HCT116 (cell line): ENCODE measurements at regions not wholly inside any gene's neighbourhood (a gene's known extent, or its start where the extent isn't known, plus 50 kb on each side); places are given as distances from the start of the nearest gene placed in this dataset.

ENCODE experiments used
- ATAC-seq: fragments of 200-7000 bp; cut with Tn5 transposase; 2 replicates; pipeline ENCODE4 v1.9.1; 2020; ENCODE audit warnings: mild to moderate bottlenecking, moderate library complexity
- BruUV-seq: library from RNA; stranded (reverse); fragments of 400-500 nt; replicated peaks from 2 replicates; lab custom pipeline; 2021; lab: Mats Ljungman, UMichigan
- CTCF ChIA-PET: fragments of 300-600 bp; sonication (Branson Sonifier 250); formaldehyde crosslinking; loops from one replicate; lab custom pipeline; 2021; ENCODE audit warnings: antibody characterized with exemption; lab: Charles Lee
- POLR2A ChIA-PET: fragments of 300-600, 350-600 bp; sonication (Branson Sonifier 250); formaldehyde crosslinking; loops from one replicate; lab custom pipeline; 2021; ENCODE audit warnings: antibody characterized with exemption; lab: Charles Lee
- RAD21 ChIA-PET, 2 experiments: fragments of 300-600 bp; sonication (Branson Sonifier 250); formaldehyde crosslinking; loops; one replicate each; lab custom pipeline; 2023; ENCODE audit warnings: low total read pairs in 2 of 2; ENCODE audit not compliant: uncharacterized antibody in 2 of 2, unreplicated experiment in 2 of 2, low non-redundant PET in 1 of 2; lab: Charles Lee
- DNase-seq: peaks from one replicate; pipeline ENCODE4 v3.0.0-alpha.2; 2010; ENCODE audit warnings: low read depth, low spot score
- H2AFZ ChIP-seq: fragments of 200-600 bp; shearing (Covaris generic), sonication (generic); 2 replicates; pipeline ENCODE4 v1.6.1; 2017; ENCODE audit warnings: low read depth, mixed run types, mixed read lengths, antibody characterized with exemption, low read length; ENCODE audit not compliant: poor library complexity, severe bottlenecking
- H3K27ac ChIP-seq: 2 replicates; pipeline ENCODE4 v1.5.1; 2012; ENCODE audit warnings: low read depth, low read length
- H3K27me3 ChIP-seq: fragments of 200-600 bp; sonication (generic); 2 replicates; pipeline ENCODE4 v1.6.1; 2016; ENCODE audit warnings: mixed run types, low read length, mixed read lengths; ENCODE audit not compliant: insufficient read depth
- H3K36me3 ChIP-seq, 2 experiments: fragments of 200-500 bp in 1 of 2; fragments of 200-600 bp in 1 of 2; sonication (Bioruptor generic) in 1 of 2; sonication (generic) in 1 of 2; 2 replicates each; pipeline versions ENCODE4 v1.5.1 to v1.6.1; 2014 to 2016; ENCODE audit warnings: low read length in 2 of 2, inconsistent platforms in 1 of 2, mixed read lengths in 1 of 2, mixed run types in 1 of 2; ENCODE audit not compliant: insufficient read depth in 2 of 2, control insufficient read depth in 1 of 2
- H3K4me1 ChIP-seq, 2 experiments: fragments of 200-600 bp in 1 of 2; sonication (generic) in 1 of 2; 2 replicates each; pipeline versions ENCODE4 v1.5.1 to v1.6.1; 2012 to 2017; ENCODE audit warnings: low read length in 2 of 2, inconsistent platforms in 1 of 2, mild to moderate bottlenecking in 1 of 2, mixed read lengths in 1 of 2, mixed run types in 1 of 2, moderate library complexity in 1 of 2; ENCODE audit not compliant: insufficient read depth in 2 of 2, control insufficient read depth in 1 of 2
- H3K4me2 ChIP-seq: fragments of 200-600 bp; sonication (generic); 2 replicates; pipeline ENCODE4 v1.6.1; 2017; ENCODE audit warnings: mixed run types, low read length, mixed read lengths
- H3K4me3 ChIP-seq, 2 experiments: fragments of 200-600 bp in 1 of 2; sonication (generic) in 1 of 2; replicated peaks in 1 of 2; 2 replicates each; pipeline ENCODE4 v1.5.1; 2011 to 2016; ENCODE audit warnings: low read length in 2 of 2, control low read depth in 1 of 2, low read depth in 1 of 2, mild to moderate bottlenecking in 1 of 2, mixed read lengths in 1 of 2, mixed run types in 1 of 2
- H3K79me2 ChIP-seq: fragments of 200-600 bp; sonication (generic); 2 replicates; pipeline ENCODE4 v1.6.1; 2017; ENCODE audit warnings: mild to moderate bottlenecking, mixed run types, low read length, moderate library complexity, mixed read lengths; ENCODE audit not compliant: insufficient read depth
- H3K9ac ChIP-seq: fragments of 200-600 bp; sonication (generic); 2 replicates; pipeline ENCODE4 v1.6.1; 2016; ENCODE audit warnings: low read length, mixed read lengths
- H3K9me2 ChIP-seq: fragments of 200-600 bp; sonication (generic), shearing (Covaris generic); 2 replicates; pipeline ENCODE4 v1.6.1; 2017; ENCODE audit warnings: mixed run types, mild to moderate bottlenecking, moderate library complexity; ENCODE audit not compliant: insufficient read depth
- H3K9me3 ChIP-seq, 2 experiments: fragments of 200-500 bp in 1 of 2; fragments of 200-600 bp in 1 of 2; sonication (Bioruptor generic) in 1 of 2; sonication (generic) in 1 of 2; 2 replicates each; pipeline ENCODE4 v1.6.1; 2014 to 2017; ENCODE audit warnings: low read length in 2 of 2, mixed read lengths in 2 of 2, inconsistent platforms in 1 of 2, low read depth in 1 of 2, mild to moderate bottlenecking in 1 of 2, mixed run types in 1 of 2, moderate library complexity in 1 of 2; ENCODE audit not compliant: control insufficient read depth in 1 of 2, insufficient read depth in 1 of 2
- H4K20me1 ChIP-seq: fragments of 200-600 bp; sonication (generic), shearing (Covaris generic); 2 replicates; pipeline ENCODE4 v1.6.1; 2017; ENCODE audit warnings: mixed run types, mild to moderate bottlenecking, moderate library complexity; ENCODE audit not compliant: insufficient read depth
- CEBPB ChIP-seq: IDR thresholded peaks from 2 replicates; pipeline ENCODE4 v1.6.1; 2012; ENCODE audit warnings: low read depth
- EGR1 ChIP-seq: IDR thresholded peaks from 2 replicates; pipeline ENCODE4 v1.6.1; 2012; ENCODE audit warnings: low read depth
- ELF1 ChIP-seq: IDR thresholded peaks from 2 replicates; pipeline ENCODE4 v1.6.1; 2012; ENCODE audit warnings: low read depth, borderline replicate concordance
- EZH2 ChIP-seq: fragments of 200-600 bp; sonication (generic); IDR thresholded peaks from 2 replicates; pipeline ENCODE4 v1.6.1; 2017; ENCODE audit warnings: antibody characterized with exemption, mixed run types
- JUND ChIP-seq: IDR thresholded peaks from 2 replicates; pipeline ENCODE4 v1.6.1; 2012
- POLR2AphosphoS5 ChIP-seq: IDR thresholded peaks from 2 replicates; pipeline ENCODE4 v1.6.1; 2011; ENCODE audit warnings: mild to moderate bottlenecking, low read depth, low read length, moderate library complexity
- RAD21 ChIP-seq: IDR thresholded peaks from 2 replicates; pipeline ENCODE4 v1.6.1; 2012; ENCODE audit warnings: low read depth, mild to moderate bottlenecking
- SIN3A ChIP-seq: IDR thresholded peaks from 2 replicates; pipeline ENCODE4 v1.6.1; 2012; ENCODE audit warnings: low read depth
- TCF7L2 ChIP-seq: IDR thresholded peaks from 2 replicates; pipeline ENCODE4 v1.7.0; 2011; ENCODE audit warnings: borderline replicate concordance, inconsistent platforms; ENCODE audit not compliant: insufficient read depth, insufficient read length; ENCODE audit errors: extremely low read depth
- YY1 ChIP-seq: IDR thresholded peaks from 2 replicates; pipeline ENCODE4 v1.6.1; 2011; ENCODE audit warnings: low read length, low read depth, moderate library complexity, mild to moderate bottlenecking; ENCODE audit not compliant: insufficient replicate concordance; ENCODE audit errors: extremely low read depth
- intact Hi-C: fragments of 100-400 bp; cut with micrococcal nuclease; formaldehyde crosslinking; loops from 2 replicates; pipeline ENCODE4 v1.10.0; 2022
- TF ChIP-seq, protein P1 (sequence below): IDR thresholded peaks from 2 replicates; pipeline ENCODE4 v1.6.1; 2012; ENCODE audit warnings: low read depth
- TF ChIP-seq, protein P2 (sequence below): IDR thresholded peaks from 2 replicates; pipeline ENCODE4 v1.6.1; 2012
- TF ChIP-seq, protein P3 (sequence below), 3 experiments: fragments of 200-600 bp in 1 of 3; sonication (generic) in 1 of 3; IDR thresholded peaks in 2 of 3; conservative IDR thresholded peaks in 1 of 3; 2 replicates each; pipeline ENCODE4 v1.5.1; 2012 to 2017; ENCODE audit warnings: low read depth in 2 of 3, low read length in 2 of 3, antibody characterized with exemption in 1 of 3, borderline replicate concordance in 1 of 3, control low read depth in 1 of 3, mild to moderate bottlenecking in 1 of 3, mixed read lengths in 1 of 3, mixed run types in 1 of 3, moderate library complexity in 1 of 3; ENCODE audit not compliant: insufficient read depth in 1 of 3

DNA sequence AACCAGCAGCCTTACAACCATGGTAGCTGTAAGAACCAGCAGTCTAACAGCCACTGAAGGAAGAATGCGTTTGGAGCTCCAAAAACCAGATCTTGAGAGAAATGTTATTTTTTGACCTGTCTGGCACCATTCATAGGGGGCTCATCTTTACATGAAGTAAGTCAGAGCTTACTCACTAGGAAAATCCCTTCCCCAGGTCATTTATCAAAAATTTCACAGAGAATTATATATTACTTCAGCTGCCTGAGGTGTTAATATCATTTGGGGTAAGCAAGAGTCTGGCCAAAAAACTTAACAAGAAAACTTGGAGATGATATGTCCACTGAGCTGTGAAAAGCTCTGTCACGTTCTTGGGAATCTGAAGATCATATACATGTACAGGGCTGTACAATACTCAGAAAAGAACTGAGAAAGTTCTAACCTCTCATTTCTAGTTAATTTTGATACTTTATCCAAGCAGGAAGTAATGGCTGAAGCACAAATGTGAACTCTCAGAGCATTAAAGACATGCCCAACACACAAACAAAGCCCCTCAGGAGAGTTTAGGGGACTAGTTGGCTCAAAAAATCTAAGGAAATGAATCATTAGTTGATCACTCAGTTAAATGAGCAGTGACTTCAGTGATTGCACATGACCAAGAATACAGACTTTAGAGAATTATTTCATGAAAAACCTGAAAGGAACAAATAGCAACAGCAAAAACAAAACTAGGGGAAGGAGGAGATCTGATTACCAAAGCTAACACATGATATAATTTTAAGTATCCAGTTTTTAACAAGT, 681.1 kb downstream of the LTN1 start (continued):
- TF ChIP-seq, protein P1, sequence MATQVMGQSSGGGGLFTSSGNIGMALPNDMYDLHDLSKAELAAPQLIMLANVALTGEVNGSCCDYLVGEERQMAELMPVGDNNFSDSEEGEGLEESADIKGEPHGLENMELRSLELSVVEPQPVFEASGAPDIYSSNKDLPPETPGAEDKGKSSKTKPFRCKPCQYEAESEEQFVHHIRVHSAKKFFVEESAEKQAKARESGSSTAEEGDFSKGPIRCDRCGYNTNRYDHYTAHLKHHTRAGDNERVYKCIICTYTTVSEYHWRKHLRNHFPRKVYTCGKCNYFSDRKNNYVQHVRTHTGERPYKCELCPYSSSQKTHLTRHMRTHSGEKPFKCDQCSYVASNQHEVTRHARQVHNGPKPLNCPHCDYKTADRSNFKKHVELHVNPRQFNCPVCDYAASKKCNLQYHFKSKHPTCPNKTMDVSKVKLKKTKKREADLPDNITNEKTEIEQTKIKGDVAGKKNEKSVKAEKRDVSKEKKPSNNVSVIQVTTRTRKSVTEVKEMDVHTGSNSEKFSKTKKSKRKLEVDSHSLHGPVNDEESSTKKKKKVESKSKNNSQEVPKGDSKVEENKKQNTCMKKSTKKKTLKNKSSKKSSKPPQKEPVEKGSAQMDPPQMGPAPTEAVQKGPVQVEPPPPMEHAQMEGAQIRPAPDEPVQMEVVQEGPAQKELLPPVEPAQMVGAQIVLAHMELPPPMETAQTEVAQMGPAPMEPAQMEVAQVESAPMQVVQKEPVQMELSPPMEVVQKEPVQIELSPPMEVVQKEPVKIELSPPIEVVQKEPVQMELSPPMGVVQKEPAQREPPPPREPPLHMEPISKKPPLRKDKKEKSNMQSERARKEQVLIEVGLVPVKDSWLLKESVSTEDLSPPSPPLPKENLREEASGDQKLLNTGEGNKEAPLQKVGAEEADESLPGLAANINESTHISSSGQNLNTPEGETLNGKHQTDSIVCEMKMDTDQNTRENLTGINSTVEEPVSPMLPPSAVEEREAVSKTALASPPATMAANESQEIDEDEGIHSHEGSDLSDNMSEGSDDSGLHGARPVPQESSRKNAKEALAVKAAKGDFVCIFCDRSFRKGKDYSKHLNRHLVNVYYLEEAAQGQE = no peak
- TF ChIP-seq JUND (no peak), TCF7L2 (no peak), YY1 (no peak)
- TF ChIP-seq, protein P2, sequence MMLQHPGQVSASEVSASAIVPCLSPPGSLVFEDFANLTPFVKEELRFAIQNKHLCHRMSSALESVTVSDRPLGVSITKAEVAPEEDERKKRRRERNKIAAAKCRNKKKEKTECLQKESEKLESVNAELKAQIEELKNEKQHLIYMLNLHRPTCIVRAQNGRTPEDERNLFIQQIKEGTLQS = no peak

DNA sequence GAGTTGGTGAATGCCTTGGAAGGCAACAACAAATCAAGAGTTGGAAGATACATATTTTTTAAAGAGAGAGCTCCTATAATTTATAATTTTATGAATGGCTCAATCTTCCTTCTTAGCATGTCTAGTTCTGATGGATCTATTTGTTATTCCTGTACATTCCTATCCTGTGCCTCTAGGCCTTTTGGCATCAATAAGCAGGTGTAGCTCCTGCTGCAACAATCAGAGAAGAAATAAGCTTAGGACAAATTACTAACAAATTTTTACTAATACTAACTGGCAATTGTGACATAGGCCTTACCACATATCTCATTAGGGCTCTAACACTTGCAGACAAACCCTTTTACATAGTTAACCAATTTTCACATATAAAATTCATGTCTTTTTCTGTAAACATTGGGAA, 682.0 kb downstream of the LTN1 start:
- Histone ChIP-seq H3K36me3 (no peaks in the 10 kb centered on the region), H3K9me2 (no peaks in the 10 kb centered on the region), H3K9ac (no peak overlapping the region), H2AFZ (no peak overlapping the region), H3K4me1 (no peaks in the 10 kb centered on the region), H3K4me3 (no peak overlapping the region), H3K27ac (no peak overlapping the region), H4K20me1 (no peaks in the 10 kb centered on the region), H3K27me3 (no peaks in the 10 kb centered on the region), H3K79me2 (no peaks in the 10 kb centered on the region), H3K9me3 (peaks cover 9 to 26% of the 10 kb centered on the region in 2 experiments; a peak in 3 of 4 replicates), H3K4me2 (no peak overlapping the region)
- intact Hi-C loops = no loop called here
- RAD21 ChIA-PET = no interaction called here
- ATAC-seq (no peak), DNase-seq (no peak)
- CTCF ChIA-PET = no interaction called here
- POLR2A ChIA-PET = no interaction called here
- BruUV-seq = no TSS peak
- TF ChIP-seq, protein P2 = no peak
- TF ChIP-seq YY1 (no peak), EGR1 (no peak), CEBPB (no peak), SIN3A (no peak), ELF1 (no peak), EZH2 (no peak), RAD21 (no peak), POLR2AphosphoS5 (no peak)
- TF ChIP-seq, protein P3, sequence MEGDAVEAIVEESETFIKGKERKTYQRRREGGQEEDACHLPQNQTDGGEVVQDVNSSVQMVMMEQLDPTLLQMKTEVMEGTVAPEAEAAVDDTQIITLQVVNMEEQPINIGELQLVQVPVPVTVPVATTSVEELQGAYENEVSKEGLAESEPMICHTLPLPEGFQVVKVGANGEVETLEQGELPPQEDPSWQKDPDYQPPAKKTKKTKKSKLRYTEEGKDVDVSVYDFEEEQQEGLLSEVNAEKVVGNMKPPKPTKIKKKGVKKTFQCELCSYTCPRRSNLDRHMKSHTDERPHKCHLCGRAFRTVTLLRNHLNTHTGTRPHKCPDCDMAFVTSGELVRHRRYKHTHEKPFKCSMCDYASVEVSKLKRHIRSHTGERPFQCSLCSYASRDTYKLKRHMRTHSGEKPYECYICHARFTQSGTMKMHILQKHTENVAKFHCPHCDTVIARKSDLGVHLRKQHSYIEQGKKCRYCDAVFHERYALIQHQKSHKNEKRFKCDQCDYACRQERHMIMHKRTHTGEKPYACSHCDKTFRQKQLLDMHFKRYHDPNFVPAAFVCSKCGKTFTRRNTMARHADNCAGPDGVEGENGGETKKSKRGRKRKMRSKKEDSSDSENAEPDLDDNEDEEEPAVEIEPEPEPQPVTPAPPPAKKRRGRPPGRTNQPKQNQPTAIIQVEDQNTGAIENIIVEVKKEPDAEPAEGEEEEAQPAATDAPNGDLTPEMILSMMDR (IDR thresholded peaks at IDR 0.05 in 2 of 3, conservative IDR thresholded peaks at IDR 0.05 in 1 of 3; ENCODE audit: borderline replicate concordance in 1 of 3, insufficient read depth in 1 of 3, low read depth in 2 of 3, low read length in 2 of 3) = no peak
- TF ChIP-seq, protein P1 = no peak
